GM12865 (cell line): ENCODE measurements at regions not wholly inside any gene's neighbourhood (a gene's known extent, or its start where the extent isn't known, plus 50 kb on each side); places are given as distances from the start of the nearest gene placed in this dataset.
A peak's percentile ranks its signal among the peaks of the same experiment; 100 is the strongest.

Source experiments
- DNase-seq: peaks from one replicate; pipeline ENCODE4 v3.0.0; 2010; ENCODE audit warnings: low read depth
- H3K4me3 ChIP-seq: 2 replicates; pipeline ENCODE4 v1.5.1; 2011; ENCODE audit warnings: mild to moderate bottlenecking, low read depth, low read length, control low read depth
- TF ChIP-seq, protein P1 (sequence below): IDR thresholded peaks from 2 replicates; pipeline ENCODE4 v1.5.1; 2011; ENCODE audit warnings: low read length, control low read depth, low read depth, inconsistent platforms; ENCODE audit not compliant: insufficient read depth; ENCODE audit errors: missing control alignments

DNA sequence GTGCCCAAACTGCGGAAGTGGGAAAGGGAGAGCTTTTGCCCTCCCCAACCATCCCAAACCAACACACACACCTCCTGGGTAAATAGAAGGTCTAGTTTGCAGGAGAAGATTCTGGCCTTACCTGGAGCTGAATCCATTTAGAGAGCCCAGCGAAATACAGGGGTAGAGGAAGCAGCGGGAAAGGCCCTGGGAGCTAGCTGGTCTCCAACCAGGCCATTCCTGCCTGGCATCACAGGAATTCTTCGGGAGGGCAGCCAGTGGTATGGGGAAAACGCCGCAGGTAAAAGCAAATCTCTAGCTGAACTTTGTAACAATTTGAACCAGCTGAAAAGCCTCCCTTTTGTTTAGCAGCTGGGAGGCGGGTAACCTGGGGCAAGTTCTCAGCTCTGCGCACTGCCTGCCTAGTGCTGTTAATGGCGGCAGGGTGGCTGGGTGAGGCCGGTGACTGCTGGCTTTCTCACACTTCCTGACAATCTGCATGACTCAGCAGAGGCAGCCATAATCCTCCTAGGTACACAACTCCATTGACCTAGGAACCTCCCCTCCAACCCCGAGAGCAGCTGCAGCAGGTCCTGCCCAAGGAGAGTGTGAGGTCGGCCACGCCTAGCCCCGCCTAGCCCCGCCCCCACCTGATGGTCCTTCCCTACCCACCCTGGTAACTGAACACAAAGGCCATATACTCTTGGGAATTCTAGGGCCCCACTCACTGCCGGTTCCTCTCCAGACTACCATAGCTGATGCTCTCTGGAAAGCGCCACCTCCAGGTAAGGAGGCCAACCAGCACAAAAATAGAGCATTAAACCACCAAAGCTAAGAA, 483.8 kb upstream of the REG3G start:
- DNase-seq = peak; percentile 1
- TF ChIP-seq, protein P1, sequence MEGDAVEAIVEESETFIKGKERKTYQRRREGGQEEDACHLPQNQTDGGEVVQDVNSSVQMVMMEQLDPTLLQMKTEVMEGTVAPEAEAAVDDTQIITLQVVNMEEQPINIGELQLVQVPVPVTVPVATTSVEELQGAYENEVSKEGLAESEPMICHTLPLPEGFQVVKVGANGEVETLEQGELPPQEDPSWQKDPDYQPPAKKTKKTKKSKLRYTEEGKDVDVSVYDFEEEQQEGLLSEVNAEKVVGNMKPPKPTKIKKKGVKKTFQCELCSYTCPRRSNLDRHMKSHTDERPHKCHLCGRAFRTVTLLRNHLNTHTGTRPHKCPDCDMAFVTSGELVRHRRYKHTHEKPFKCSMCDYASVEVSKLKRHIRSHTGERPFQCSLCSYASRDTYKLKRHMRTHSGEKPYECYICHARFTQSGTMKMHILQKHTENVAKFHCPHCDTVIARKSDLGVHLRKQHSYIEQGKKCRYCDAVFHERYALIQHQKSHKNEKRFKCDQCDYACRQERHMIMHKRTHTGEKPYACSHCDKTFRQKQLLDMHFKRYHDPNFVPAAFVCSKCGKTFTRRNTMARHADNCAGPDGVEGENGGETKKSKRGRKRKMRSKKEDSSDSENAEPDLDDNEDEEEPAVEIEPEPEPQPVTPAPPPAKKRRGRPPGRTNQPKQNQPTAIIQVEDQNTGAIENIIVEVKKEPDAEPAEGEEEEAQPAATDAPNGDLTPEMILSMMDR = no peak
- H3K4me3 ChIP-seq = no peak overlapping the region

DNA sequence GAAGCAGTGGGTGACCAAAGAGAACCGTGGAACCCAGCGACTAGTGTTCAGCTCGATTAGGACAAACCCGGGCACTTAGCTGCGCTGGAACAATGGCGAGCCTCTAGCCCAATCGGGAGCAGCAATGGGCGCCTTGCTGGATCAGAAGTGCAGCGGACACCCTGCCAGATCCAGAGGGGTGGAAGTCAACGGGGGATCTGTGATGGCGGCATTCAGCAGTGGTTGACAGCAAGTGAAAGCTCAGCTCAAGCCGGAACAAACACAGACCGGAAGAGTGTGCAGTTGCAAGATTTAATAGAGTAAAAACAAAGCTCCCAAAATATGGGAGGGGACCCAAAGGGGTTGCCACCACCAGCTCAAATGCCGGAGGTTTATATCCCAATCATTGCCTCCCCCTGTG, 478.7 kb upstream of the REG3G start:
- TF ChIP-seq, protein P1 = no peak
- DNase-seq = peak; percentile 4
- H3K4me3 ChIP-seq = no peak overlapping the region

DNA sequence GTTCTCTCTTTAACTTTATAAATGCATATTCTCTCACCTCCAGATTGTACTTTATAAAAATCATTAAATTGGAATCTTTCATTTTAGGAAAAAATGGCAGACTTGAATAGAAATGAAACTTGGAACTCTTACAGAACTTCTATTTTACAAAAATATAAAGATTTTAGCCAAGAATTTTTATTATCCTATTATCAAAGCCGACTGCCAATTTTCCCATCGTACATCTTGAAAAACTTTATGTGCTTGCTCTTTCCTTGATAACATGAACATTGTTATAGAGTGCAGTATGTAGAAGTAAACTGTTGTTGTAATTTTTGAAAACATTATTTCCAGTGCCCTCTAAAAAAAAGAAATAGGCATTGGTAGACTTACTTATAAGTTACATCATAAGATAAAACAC, 475.7 kb upstream of the REG3G start:
- TF ChIP-seq, protein P1 = no peak
- no peak overlapping the region for H3K4me3 ChIP-seq
- DNase-seq = no peak

DNA sequence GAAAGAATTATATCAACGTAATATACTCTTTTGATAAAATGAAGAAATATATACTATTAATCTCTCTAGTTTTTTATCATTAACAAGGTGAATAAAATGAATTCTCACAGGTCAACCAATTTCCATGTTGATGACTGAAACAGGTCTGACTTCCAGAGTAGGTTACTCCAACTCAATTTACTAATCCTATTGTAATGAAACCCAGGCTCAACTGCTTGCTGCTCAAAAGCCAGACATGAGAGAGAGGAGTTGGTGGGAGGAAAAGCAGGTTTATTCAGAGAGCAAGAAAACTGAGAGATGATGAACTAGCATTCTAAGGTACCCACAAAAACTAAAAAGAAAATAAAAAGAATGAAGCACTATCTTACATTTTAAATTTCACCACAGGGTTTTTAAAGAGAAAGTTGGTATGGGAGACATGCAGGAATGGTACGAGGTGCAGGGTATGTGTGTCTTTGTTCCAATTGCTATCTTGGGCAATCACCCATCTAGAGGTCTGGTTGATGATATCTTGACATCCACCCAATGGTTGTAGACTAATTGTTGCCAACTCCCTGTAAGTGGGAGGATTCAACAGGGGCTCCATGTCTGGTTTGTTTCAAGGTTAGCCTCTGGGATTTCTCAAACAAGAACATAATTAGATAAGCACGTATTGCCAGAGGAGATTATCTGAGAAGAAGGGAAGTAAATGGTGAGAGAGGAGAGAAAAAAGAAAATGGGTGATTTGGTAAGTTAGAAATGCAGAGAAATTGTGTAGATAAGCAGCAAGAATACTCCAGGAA, 471.4 kb upstream of the REG3G start:
- H3K4me3 ChIP-seq = no peak overlapping the region
- no peak for DNase-seq

DNA sequence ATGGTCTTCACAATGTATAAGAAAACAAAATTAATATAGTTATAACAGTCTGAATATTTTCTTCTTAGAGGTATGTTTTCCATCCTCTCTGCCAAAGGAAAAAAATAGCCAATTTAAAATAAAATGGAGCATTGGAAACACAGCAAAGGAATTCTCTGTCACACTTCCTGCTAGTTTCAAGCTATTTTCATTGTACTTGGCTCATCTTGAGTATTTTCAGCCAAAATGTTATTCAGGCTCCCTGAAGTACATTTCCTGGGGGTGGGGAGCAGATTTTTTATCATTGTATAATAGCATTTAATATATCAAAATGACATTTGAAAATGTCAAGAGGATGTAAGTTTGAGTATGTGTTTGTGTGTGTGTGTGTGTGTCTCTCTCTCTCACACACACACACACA, 463.6 kb upstream of the REG3G start:
- H3K4me3 ChIP-seq = no peak overlapping the region
- TF ChIP-seq, protein P1 = no peak
- DNase-seq = no peak

More for the DNA sequence above, 471.4 kb upstream of the REG3G start:
- TF ChIP-seq, protein P1 = no peak

DNA sequence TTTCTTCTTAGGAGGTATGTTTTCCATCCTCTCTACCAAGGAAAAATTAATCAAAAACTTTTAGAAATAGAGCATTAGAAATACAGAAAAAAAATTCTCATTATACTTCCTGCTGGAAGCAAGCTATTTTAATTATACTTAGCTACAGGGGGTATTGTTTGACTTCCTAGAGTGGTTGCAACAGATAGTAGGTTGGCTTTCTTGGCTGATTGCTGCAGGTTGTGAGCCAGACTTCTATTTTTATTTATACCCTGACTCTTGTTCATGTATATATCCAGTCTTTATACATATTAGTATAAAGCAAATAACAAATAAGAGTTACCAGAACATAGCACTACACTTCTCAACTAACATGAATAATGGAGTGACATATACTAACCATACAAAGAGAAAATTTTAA, 460.8 kb upstream of the REG3G start:
- TF ChIP-seq, protein P1 = no peak
- no peak for DNase-seq
- no peak overlapping the region for H3K4me3 ChIP-seq
